Activated T-cell treated with anti-CD3 and anti-CD28 coated beads, Interleukin-2, amount 50 U/mL, for 4 hours (primary cell): ENCODE measurements at regions not wholly inside any gene's neighbourhood (a gene's known extent, or its start where the extent isn't known, plus 50 kb on each side); places are given as distances from the start of the nearest gene placed in this dataset.

Source experiments
- ATAC-seq, 2 donors: fragments of 200-7000 bp; cut with Tn5 transposase; one replicate each; pipeline ENCODE4 v1.10.0; 2021
- DNase-seq: peaks from one replicate; pipeline ENCODE4 v3.0.0-alpha.2; 2020
- H3K27me3 Mint-ChIP-seq: one replicate; pipeline ENCODE4 v1.8.0; 2021; ENCODE audit warnings: low read depth, mixed read lengths
- H3K36me3 Mint-ChIP-seq: one replicate; pipeline ENCODE4 v1.8.0; 2022; ENCODE audit warnings: mixed read lengths; ENCODE audit not compliant: insufficient read depth
- H3K4me1 Mint-ChIP-seq: one replicate; pipeline ENCODE4 v1.8.0; 2021; ENCODE audit warnings: low read depth, mixed read lengths
- H3K4me3 Mint-ChIP-seq: one replicate; pipeline ENCODE4 v1.8.0; 2021; ENCODE audit warnings: mild to moderate bottlenecking, moderate library complexity, mixed read lengths
- H3K9me3 Mint-ChIP-seq: one replicate; pipeline ENCODE4 v1.8.0; 2021; ENCODE audit warnings: mixed read lengths

DNA sequence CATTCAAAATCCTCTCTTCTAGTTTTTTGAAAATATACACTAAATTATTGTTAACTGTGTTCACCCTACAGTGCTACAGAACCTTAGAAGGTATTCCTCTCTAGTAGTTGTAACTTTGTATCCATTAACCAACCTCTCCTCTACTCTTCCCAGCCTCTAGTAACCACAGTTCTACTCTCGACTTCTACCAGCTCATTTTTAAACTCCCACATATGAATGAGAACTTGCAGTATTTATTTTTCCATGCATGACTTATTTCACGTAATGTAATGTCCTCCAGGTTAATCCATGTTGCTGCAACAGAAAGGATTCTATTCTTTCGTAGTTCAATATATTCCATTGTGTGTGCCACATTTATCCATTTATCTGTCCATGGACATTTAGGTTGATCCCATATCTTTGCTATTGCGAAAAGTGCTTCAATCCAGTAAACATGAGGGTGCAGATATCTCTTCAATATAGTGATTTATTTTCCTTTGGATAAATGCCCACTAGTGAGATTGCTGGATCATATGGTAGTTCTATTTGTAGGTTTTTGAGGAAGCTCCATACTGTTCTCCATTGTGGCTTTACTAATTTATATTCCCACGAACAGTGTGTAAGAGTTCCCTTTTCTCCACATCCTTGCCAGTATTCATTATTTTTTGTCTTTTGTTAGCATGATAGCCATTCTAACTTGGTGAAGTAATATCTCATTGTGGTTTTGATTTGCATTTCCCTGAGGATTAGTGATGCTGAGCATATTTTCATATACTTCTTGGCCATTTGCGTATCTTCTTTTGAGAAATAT lies 113.7 kb upstream of the SMAD3 start:
- H3K4me3 Mint-ChIP-seq = no peak overlapping the region
- no peaks in the 10 kb centered on the region for H3K27me3 Mint-ChIP-seq
- H3K9me3 Mint-ChIP-seq = no peaks in the 10 kb centered on the region
- H3K4me1 Mint-ChIP-seq = peaks cover 2% of the 10 kb centered on the region
- no peaks in the 10 kb centered on the region for H3K36me3 Mint-ChIP-seq
- ATAC-seq (no peak), DNase-seq (no peak)

- ATAC-seq (no peak), DNase-seq (no peak)
- Mint-ChIP-seq H3K9me3 (no peaks in the 10 kb centered on the region), H3K27me3 (no peaks in the 10 kb centered on the region), H3K36me3 (no peaks in the 10 kb centered on the region), H3K4me1 (no peaks in the 10 kb centered on the region), H3K4me3 (no peak overlapping the region)
Measured at GRCh38 chr15:66952756-66953522, 112.5 kb upstream of the SMAD3 start.

GRCh38 chr15:66953523-66954229 lies 111.7 kb upstream of the SMAD3 start:
- ATAC-seq = no peak
- H3K4me1 Mint-ChIP-seq = no peaks in the 10 kb centered on the region

DNA sequence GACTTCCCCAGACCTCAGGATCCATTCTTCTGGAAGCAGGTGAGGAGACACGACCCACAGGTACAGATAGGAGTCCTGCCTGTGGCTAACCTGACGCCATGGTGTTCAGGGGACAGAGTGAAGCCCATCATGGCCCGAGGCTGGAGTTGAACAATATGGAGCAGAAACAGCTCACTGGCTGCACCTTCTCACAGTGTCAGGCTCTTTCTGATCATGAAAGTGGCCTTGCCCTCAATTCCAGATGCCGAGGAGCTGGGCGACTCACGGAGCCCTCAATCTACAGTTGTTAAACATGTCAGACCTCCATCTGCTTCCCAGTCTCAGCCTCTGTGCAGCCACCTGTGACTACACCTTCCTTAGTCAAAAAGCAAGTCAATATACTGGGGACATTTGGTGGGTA lies 110.8 kb upstream of the SMAD3 start:
- H3K4me1 Mint-ChIP-seq = no peaks in the 10 kb centered on the region
- H3K9me3 Mint-ChIP-seq = no peaks in the 10 kb centered on the region
- no peaks in the 10 kb centered on the region for H3K27me3 Mint-ChIP-seq
- ATAC-seq = no peak
- no peaks in the 10 kb centered on the region for H3K36me3 Mint-ChIP-seq
- H3K4me3 Mint-ChIP-seq = no peak overlapping the region
- no peak for DNase-seq

More at GRCh38 chr15:66953523-66954229, 111.7 kb upstream of the SMAD3 start:
- H3K27me3 Mint-ChIP-seq = no peaks in the 10 kb centered on the region
- no peaks in the 10 kb centered on the region for H3K9me3 Mint-ChIP-seq
- no peak for DNase-seq
- H3K36me3 Mint-ChIP-seq = no peaks in the 10 kb centered on the region
- H3K4me3 Mint-ChIP-seq = no peak overlapping the region

DNA sequence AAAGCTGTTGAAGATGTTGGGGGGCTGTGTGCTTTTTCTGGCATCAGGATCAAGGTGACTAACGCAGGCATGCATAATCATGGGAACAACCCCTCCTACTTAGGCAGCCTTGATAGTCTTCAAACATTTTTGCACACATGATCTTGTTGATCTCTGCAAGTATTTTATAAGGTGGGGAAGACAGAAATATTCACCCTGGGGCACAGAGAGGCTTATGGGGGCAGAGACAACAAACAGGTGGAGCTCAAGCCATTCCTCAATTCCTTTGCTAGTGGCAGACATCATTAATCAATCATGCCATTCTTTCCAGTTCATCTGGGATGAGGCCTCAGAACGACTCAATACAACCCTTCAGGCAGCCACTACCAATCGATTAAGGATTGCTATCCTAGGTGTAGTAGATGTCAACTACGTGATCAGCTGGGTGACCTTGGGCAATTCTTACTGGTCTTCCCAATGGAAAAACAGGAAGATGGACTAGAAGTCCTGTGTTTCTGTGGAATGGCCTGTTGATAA lies 110.3 kb upstream of the SMAD3 start:
- H3K27me3 Mint-ChIP-seq = no peaks in the 10 kb centered on the region
- no peaks in the 10 kb centered on the region for H3K9me3 Mint-ChIP-seq
- ATAC-seq (no peak), DNase-seq (no peak)
- no peaks in the 10 kb centered on the region for H3K4me1 Mint-ChIP-seq
- no peak overlapping the region for H3K4me3 Mint-ChIP-seq
- H3K36me3 Mint-ChIP-seq = no peaks in the 10 kb centered on the region

DNA sequence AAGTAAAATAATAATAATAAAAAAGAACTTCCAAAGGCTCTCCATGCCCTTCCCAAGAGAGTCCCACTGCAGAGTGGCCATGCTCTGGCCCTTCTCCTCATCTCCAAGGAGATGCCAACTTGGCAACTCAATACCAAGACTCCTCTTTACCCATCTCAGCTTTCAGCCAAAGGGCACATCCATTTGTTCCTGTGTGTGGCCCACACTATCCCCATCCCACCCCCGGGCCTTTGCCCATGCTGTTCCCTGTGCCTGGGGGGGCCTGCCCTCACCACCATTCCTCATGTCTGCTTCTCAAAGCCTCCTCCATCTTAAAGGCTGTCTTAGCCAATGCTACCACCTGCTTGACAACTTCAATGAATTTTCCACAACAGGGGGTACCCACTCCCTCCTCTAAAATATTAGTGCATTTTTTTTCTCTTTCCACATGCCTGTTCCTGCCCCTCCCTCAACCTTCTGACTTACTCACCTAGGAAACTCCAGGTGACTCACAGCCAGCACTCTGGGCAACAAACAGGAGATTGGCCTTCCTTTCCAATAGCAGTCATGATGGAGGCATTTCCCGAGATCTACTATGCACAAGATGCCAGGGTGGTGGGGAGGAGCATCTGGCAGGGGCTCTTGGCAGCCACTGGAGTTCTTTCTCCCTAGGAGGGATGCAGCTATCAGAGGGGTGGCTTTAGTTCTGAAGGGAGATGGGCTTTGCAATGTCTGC lies 109.4 kb upstream of the SMAD3 start:
- Mint-ChIP-seq H3K36me3 (no peaks in the 10 kb centered on the region), H3K27me3 (no peaks in the 10 kb centered on the region), H3K4me1 (no peaks in the 10 kb centered on the region), H3K4me3 (no peak overlapping the region), H3K9me3 (no peaks in the 10 kb centered on the region)
- no peak for DNase-seq
- no peak for ATAC-seq

DNA sequence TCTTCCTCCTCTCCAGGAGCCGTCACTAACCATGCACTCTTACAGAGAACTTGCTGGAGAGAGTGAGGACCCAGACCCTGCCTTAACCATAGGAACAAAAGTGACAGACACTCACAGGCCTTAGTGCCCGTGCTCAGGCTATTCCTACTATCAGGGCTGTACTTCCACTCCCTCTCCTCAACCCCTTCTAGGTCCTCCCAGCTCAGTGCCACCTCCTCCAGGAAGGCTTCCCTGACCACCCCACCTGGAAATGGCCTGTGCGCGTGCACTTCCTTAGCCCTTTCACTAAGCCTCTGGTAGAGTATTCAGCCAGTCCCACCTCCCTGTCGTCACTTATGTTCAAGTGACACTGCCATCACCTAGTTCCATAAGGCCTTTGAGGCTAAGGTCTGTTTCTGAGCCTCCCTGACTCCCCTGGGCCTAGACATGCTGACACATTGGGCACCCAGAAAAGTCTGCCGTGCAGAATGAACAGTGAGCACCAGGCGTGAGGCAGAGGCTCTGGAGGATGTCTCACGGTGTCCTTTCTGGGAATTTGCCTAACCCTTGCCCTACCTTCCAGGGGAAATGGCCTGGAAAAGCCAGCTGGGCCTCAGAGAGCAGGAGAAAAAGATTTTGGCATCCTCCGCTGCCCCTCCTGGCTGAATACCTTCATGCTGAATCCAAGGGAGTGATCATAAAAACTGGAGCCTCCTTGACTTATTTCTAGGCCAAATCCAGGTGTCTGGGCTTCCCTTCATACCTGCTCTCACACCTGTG lies 108.6 kb upstream of the SMAD3 start:
- Mint-ChIP-seq H3K4me1 (no peaks in the 10 kb centered on the region), H3K9me3 (no peaks in the 10 kb centered on the region), H3K4me3 (no peak overlapping the region), H3K27me3 (no peaks in the 10 kb centered on the region), H3K36me3 (no peaks in the 10 kb centered on the region)
- DNase-seq (no peak), ATAC-seq (no peak)

DNA sequence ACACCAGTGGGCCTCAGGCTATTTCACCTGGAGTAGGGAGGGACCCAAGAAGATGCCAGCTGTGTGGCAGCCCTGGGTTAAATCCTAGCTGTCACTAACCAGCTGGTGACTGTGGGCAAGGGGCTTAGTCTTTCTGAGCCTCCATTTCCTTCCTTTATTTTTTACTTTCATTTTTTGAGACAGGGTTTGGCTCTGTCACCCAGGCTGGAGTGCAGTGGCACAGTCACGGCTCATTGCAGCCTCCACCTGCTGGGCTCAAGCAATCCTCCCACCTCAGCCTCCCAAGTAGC lies 108.0 kb upstream of the SMAD3 start:
- H3K4me1 Mint-ChIP-seq = no peaks in the 10 kb centered on the region
- no peak overlapping the region for H3K4me3 Mint-ChIP-seq
- ATAC-seq = no peak
- no peaks in the 10 kb centered on the region for H3K27me3 Mint-ChIP-seq
- H3K9me3 Mint-ChIP-seq = no peaks in the 10 kb centered on the region
- no peak for DNase-seq
- H3K36me3 Mint-ChIP-seq = no peaks in the 10 kb centered on the region

GRCh38 chr15:66959066-66959465 lies 106.3 kb upstream of the SMAD3 start:
- no peaks in the 10 kb centered on the region for H3K4me1 Mint-ChIP-seq
- no peaks in the 10 kb centered on the region for H3K27me3 Mint-ChIP-seq
- no peaks in the 10 kb centered on the region for H3K36me3 Mint-ChIP-seq
- ATAC-seq (no peak), DNase-seq (no peak)
- no peaks in the 10 kb centered on the region for H3K9me3 Mint-ChIP-seq
- H3K4me3 Mint-ChIP-seq = no peak overlapping the region

DNA sequence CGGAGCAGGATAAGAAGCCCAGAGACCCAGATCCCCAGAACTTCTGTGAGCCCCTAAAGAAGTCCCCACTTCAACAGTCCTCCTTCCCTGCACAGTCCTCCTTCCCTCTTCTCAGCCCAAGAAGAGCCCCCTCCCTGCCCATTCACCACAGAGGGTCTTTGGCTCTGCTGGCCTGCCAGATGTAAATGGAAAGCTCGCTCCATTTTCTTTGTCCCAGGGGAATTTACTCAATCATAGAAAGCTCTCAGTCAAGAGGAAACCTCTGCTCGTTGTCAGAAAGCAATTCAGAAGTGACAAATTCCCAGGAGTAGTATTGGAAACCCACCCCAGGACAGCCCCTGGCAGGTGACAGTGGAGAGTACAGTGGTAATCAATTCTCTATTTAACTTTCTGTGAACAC lies 105.5 kb upstream of the SMAD3 start:
- no peak for ATAC-seq
- no peaks in the 10 kb centered on the region for H3K9me3 Mint-ChIP-seq

DNA sequence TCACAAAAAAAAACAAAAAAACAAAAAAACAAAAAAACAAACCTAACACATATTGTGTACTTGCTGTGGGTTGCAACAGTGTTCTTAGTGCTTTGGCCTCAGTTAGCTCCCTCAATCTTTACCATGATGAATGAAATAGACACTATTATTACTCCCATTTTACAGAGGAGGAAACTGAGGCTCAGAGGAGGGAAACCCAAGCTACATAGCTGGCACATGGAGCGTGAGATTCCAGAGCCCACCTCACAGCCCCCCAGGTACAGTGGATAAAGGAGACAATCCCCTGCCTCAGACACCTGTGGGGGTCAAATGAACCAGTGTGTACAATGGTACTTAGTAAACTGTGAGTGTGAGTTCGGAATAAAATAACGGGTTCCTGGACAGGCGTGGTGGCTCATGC lies 104.9 kb upstream of the SMAD3 start:
- DNase-seq (no peak), ATAC-seq (no peak)
- no peaks in the 10 kb centered on the region for H3K27me3 Mint-ChIP-seq
- no peaks in the 10 kb centered on the region for H3K36me3 Mint-ChIP-seq
- H3K4me3 Mint-ChIP-seq = no peak overlapping the region
- H3K9me3 Mint-ChIP-seq = no peaks in the 10 kb centered on the region
- H3K4me1 Mint-ChIP-seq = no peaks in the 10 kb centered on the region

More for the DNA sequence above, 105.5 kb upstream of the SMAD3 start:
- H3K36me3 Mint-ChIP-seq = no peaks in the 10 kb centered on the region
- H3K4me1 Mint-ChIP-seq = no peaks in the 10 kb centered on the region
- no peak overlapping the region for H3K4me3 Mint-ChIP-seq
- DNase-seq = no peak
- H3K27me3 Mint-ChIP-seq = no peaks in the 10 kb centered on the region

DNA sequence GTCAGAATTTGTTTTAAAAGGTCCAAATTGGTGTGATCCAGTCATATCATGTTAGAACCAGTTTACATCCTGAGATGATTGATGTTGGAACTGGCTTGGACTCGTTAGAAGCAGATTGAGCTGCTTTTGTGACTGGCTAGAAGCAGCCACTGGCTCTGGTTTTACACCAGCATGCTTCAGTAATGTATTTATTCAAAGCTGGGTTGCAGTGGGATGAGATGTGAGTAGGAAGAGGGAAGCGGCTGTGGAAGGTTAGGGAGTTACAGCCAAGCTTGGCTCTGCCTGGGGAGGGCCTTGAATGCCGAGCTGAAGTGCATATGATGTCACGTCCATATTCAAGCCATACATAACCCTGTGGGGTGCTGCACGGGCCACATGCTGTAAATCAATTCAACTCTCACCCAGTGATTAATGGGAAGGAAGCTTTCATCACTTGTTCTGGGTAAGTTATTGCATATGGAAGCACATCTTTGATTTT lies 104.0 kb upstream of the SMAD3 start:
- Mint-ChIP-seq H3K36me3 (no peaks in the 10 kb centered on the region), H3K4me3 (no peak overlapping the region), H3K9me3 (no peaks in the 10 kb centered on the region), H3K27me3 (no peaks in the 10 kb centered on the region), H3K4me1 (no peaks in the 10 kb centered on the region)
- ATAC-seq (no peak), DNase-seq (no peak)

- Mint-ChIP-seq H3K9me3 (no peaks in the 10 kb centered on the region), H3K36me3 (no peaks in the 10 kb centered on the region), H3K4me3 (no peak overlapping the region), H3K4me1 (no peaks in the 10 kb centered on the region), H3K27me3 (no peaks in the 10 kb centered on the region)
- ATAC-seq = no peak
- DNase-seq = no peak
Measured at GRCh38 chr15:66961901-66962300, 103.5 kb upstream of the SMAD3 start.
